H9 (cell line): ENCODE measurements at regions not wholly inside any gene's neighbourhood (a gene's known extent, or its start where the extent isn't known, plus 50 kb on each side); places are given as distances from the start of the nearest gene placed in this dataset.

Source experiments
- DNase-seq: peaks from one replicate; pipeline ENCODE4 v3.0.0-alpha.2; 2017
- H2AFZ ChIP-seq: one replicate; pipeline ENCODE4 v1.6.1; 2013; ENCODE audit warnings: mild to moderate bottlenecking, low read length, control low read depth, moderate library complexity
- H2AK5ac ChIP-seq: 2 replicates; pipeline ENCODE4 v1.6.1; 2013; ENCODE audit warnings: low read length, control low read depth, mixed read lengths; ENCODE audit not compliant: insufficient read length
- H2BK120ac ChIP-seq: one replicate; pipeline ENCODE4 v1.6.1; 2013; ENCODE audit warnings: low read depth, mild to moderate bottlenecking, low read length, control low read depth, inconsistent platforms; ENCODE audit not compliant: poor library complexity, severe bottlenecking
- H2BK12ac ChIP-seq: 2 replicates; pipeline ENCODE4 v1.6.1; 2013; ENCODE audit warnings: low read length, control low read depth, mixed read lengths, low read depth; ENCODE audit not compliant: insufficient read length
- H2BK15ac ChIP-seq: 2 replicates; pipeline ENCODE4 v1.6.1; 2013; ENCODE audit warnings: low read depth, low read length, control low read depth
- H2BK20ac ChIP-seq: one replicate; pipeline ENCODE4 v1.6.1; 2013; ENCODE audit warnings: low read depth, mild to moderate bottlenecking, low read length, control low read depth, inconsistent platforms; ENCODE audit not compliant: poor library complexity, severe bottlenecking
- H2BK5ac ChIP-seq: 2 replicates; pipeline ENCODE4 v1.6.1; 2013; ENCODE audit warnings: low read length, control low read depth, mixed read lengths; ENCODE audit not compliant: insufficient read length
- H3K14ac ChIP-seq: 2 replicates; pipeline ENCODE4 v1.6.1; 2013; ENCODE audit warnings: low read length, control low read depth; ENCODE audit not compliant: insufficient read depth
- H3K18ac ChIP-seq: 2 replicates; pipeline ENCODE4 v1.6.1; 2013; ENCODE audit warnings: low read depth, mild to moderate bottlenecking, mixed read lengths, low read length, control low read depth; ENCODE audit not compliant: insufficient read length
- H3K23ac ChIP-seq: 2 replicates; pipeline ENCODE4 v1.6.1; 2013; ENCODE audit warnings: low read length, control low read depth, mixed read lengths, low read depth; ENCODE audit not compliant: insufficient read length
- H3K23me2 ChIP-seq: 2 replicates; pipeline ENCODE4 v1.6.1; 2013; ENCODE audit warnings: low read depth, mild to moderate bottlenecking, mixed read lengths, low read length, control low read depth; ENCODE audit not compliant: insufficient read length, poor library complexity, severe bottlenecking
- H3K27ac ChIP-seq: 2 replicates; pipeline ENCODE4 v1.5.1; 2013; ENCODE audit warnings: low read length, control low read depth, mixed read lengths, low read depth; ENCODE audit not compliant: insufficient read length
- H3K27me3 ChIP-seq: 2 replicates; pipeline ENCODE4 v1.6.1; 2013; ENCODE audit warnings: low read length, control low read depth, inconsistent platforms; ENCODE audit not compliant: insufficient read depth
- H3K4ac ChIP-seq: 2 replicates; pipeline ENCODE4 v1.6.1; 2013; ENCODE audit warnings: low read depth, mild to moderate bottlenecking, control low read depth, inconsistent platforms, low read length, moderate library complexity
- H3K4me1 ChIP-seq: 2 replicates; pipeline ENCODE4 v1.6.1; 2013; ENCODE audit warnings: low read length, control low read depth, inconsistent platforms; ENCODE audit not compliant: insufficient read depth
- H3K4me2 ChIP-seq: 2 replicates; pipeline ENCODE4 v1.6.1; 2013; ENCODE audit warnings: low read length, control low read depth, mixed read lengths; ENCODE audit not compliant: insufficient read length, insufficient read depth
- H3K56ac ChIP-seq: 2 replicates; pipeline ENCODE4 v1.6.1; 2013; ENCODE audit warnings: low read depth, mild to moderate bottlenecking, mixed read lengths, low read length, control low read depth; ENCODE audit not compliant: insufficient read length
- H3K79me1 ChIP-seq: 2 replicates; pipeline ENCODE4 v1.6.1; 2013; ENCODE audit warnings: low read depth, mild to moderate bottlenecking, moderate library complexity, low read length, control low read depth, inconsistent platforms; ENCODE audit not compliant: insufficient read depth, poor library complexity, severe bottlenecking
- H3K79me2 ChIP-seq: 2 replicates; pipeline ENCODE4 v1.6.1; 2013; ENCODE audit warnings: low read length, control low read depth, inconsistent platforms; ENCODE audit not compliant: insufficient read depth
- H3K9ac ChIP-seq: 2 replicates; pipeline ENCODE4 v1.6.1; 2013; ENCODE audit warnings: low read length, control low read depth, mixed read lengths; ENCODE audit not compliant: insufficient read length; ENCODE audit errors: extremely low read depth
- H3K9me3 ChIP-seq: one replicate; pipeline ENCODE4 v1.6.1; 2013; ENCODE audit warnings: low read depth, low read length, inconsistent platforms; ENCODE audit not compliant: control insufficient read depth
- H3T11ph ChIP-seq: one replicate; pipeline ENCODE4 v1.6.1; 2013; ENCODE audit warnings: mild to moderate bottlenecking, low read length, control low read depth, inconsistent platforms
- H4K20me1 ChIP-seq: one replicate; pipeline ENCODE4 v1.6.1; 2013; ENCODE audit not compliant: control insufficient read depth, insufficient read length, insufficient read depth
- H4K5ac ChIP-seq: 2 replicates; pipeline ENCODE4 v1.6.1; 2013; ENCODE audit warnings: low read depth, mild to moderate bottlenecking, mixed read lengths, low read length, control low read depth; ENCODE audit not compliant: insufficient read length
- H4K8ac ChIP-seq: replicated peaks from 2 replicates; pipeline ENCODE4 v1.6.1; 2013; ENCODE audit warnings: low read length, control low read depth, mixed read lengths, low read depth; ENCODE audit not compliant: insufficient read length
- H4K91ac ChIP-seq: 2 replicates; pipeline ENCODE4 v1.6.1; 2013; ENCODE audit warnings: low read depth, mild to moderate bottlenecking, moderate library complexity, mixed read lengths, low read length, control low read depth; ENCODE audit not compliant: insufficient read length
- H3K27ac Mint-ChIP-seq, 3 experiments: 2 replicates in 2 of 3; 3 replicates in 1 of 3; pipeline ENCODE4 v1.8.0; 2020 to 2021; ENCODE audit warnings: mixed read lengths in 3 of 3, mild to moderate bottlenecking in 1 of 3, moderate library complexity in 1 of 3
- H3K27me3 Mint-ChIP-seq: 2 replicates; pipeline ENCODE4 v1.8.0; 2021; ENCODE audit warnings: low read depth, mild to moderate bottlenecking, moderate library complexity, mixed read lengths
- H3K36me3 Mint-ChIP-seq, 3 experiments: 2 replicates in 2 of 3; 3 replicates in 1 of 3; pipeline ENCODE4 v1.8.0; 2020 to 2021; ENCODE audit warnings: low read depth in 3 of 3, mixed read lengths in 3 of 3; ENCODE audit not compliant: insufficient read depth in 1 of 3
- H3K4me1 Mint-ChIP-seq, 2 experiments: 2 replicates each; pipeline ENCODE4 v1.8.0; 2020; ENCODE audit warnings: mixed read lengths in 2 of 2
- H3K4me3 Mint-ChIP-seq, 2 experiments: 2 replicates in 1 of 2; 3 replicates in 1 of 2; pipeline ENCODE4 v1.8.0; 2020 to 2021; ENCODE audit warnings: mild to moderate bottlenecking in 2 of 2, mixed read lengths in 2 of 2, moderate library complexity in 1 of 2
- H3K9me3 Mint-ChIP-seq, 2 experiments: 2 replicates in 1 of 2; 3 replicates in 1 of 2; pipeline ENCODE4 v1.8.0; 2020; ENCODE audit warnings: mild to moderate bottlenecking in 2 of 2, mixed read lengths in 2 of 2, moderate library complexity in 1 of 2
- WGBS: extraction: QIAGEN DNeasy Blood & Tissue Kit; methylation state at CpG from one replicate; pipeline ENCODE4 v1.1.7; 2013; ENCODE audit warnings: missing lambda C conversion rate, low lambda C conversion rate, mixed read lengths; ENCODE audit not compliant: insufficient read length; ENCODE audit errors: extremely low coverage; 5-methylcytosine and 5-hydroxymethylcytosine counted together
- TF ChIP-seq, protein P1 (sequence below): fragments of 200-600 bp; sonication (generic); conservative IDR thresholded peaks from 3 replicates; pipeline ENCODE4 v1.8.0; 2021; ENCODE audit warnings: antibody characterized with exemption, mild to moderate bottlenecking

DNA sequence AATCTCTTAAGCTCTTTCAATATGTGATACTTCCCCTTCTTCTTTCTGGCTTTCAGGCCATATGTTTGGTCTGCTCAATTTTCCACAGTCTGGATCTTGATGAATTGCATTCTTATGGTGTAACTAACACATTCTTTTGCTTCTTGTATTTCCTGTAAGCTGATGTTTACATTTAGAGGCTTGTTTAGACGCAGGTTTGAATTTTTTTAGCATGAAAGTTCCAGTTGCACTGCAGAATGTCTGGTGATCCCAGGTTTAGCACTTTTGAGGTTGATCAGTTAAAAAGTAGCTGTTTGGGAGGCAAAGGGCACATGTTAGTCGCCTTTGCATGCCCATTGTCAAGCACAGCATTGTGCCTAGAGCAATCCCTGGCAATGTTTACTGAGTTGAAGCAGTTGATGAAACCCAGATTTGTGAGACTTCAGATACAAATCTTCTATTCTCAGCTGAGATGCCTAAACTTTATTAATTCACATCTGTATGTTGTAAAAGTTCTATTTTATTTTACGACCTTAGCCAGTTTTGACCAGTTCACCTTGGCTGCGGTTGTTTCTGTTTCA is 59.6 kb upstream of the SPATA31C2 start:
- H3K9ac ChIP-seq: no peak overlapping the region
- H2BK20ac ChIP-seq: no peak overlapping the region
- no peaks in the 10 kb centered on the region for H3K27me3 ChIP-seq
- no peak overlapping the region for H3K4ac ChIP-seq
- no CpG with 5 or more reads among the region's 4 CpGs for WGBS
- DNase-seq: no peak
- no peak overlapping the region for H2BK120ac ChIP-seq
- no peaks in the 10 kb centered on the region for H3K79me1 ChIP-seq
- no peak overlapping the region for H3K18ac ChIP-seq
- no peak overlapping the region for H2BK5ac ChIP-seq
- H3K4me1 ChIP-seq: peaks cover 5% of the 10 kb centered on the region; the same call in 1 of the 2 replicates
- H3K14ac ChIP-seq: no peak overlapping the region
- H3K9me3 Mint-ChIP-seq: no peaks in the 10 kb centered on the region
- H2BK12ac ChIP-seq: no peak overlapping the region
- no peak overlapping the region for H4K91ac ChIP-seq
- H3K23me2 ChIP-seq: no peaks in the 10 kb centered on the region
- TF ChIP-seq, protein P1, sequence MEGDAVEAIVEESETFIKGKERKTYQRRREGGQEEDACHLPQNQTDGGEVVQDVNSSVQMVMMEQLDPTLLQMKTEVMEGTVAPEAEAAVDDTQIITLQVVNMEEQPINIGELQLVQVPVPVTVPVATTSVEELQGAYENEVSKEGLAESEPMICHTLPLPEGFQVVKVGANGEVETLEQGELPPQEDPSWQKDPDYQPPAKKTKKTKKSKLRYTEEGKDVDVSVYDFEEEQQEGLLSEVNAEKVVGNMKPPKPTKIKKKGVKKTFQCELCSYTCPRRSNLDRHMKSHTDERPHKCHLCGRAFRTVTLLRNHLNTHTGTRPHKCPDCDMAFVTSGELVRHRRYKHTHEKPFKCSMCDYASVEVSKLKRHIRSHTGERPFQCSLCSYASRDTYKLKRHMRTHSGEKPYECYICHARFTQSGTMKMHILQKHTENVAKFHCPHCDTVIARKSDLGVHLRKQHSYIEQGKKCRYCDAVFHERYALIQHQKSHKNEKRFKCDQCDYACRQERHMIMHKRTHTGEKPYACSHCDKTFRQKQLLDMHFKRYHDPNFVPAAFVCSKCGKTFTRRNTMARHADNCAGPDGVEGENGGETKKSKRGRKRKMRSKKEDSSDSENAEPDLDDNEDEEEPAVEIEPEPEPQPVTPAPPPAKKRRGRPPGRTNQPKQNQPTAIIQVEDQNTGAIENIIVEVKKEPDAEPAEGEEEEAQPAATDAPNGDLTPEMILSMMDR: no peak
- H2AK5ac ChIP-seq: no peak overlapping the region
- no peak overlapping the region for H3K23ac ChIP-seq
- H3K79me2 ChIP-seq: no peaks in the 10 kb centered on the region
- no peaks in the 10 kb centered on the region for H3K9me3 ChIP-seq
- H3K36me3 Mint-ChIP-seq: no peaks in the 10 kb centered on the region
- no peak overlapping the region for H3K4me2 ChIP-seq
- H3K27me3 Mint-ChIP-seq: no peaks in the 10 kb centered on the region
- no peak overlapping the region for H2AFZ ChIP-seq
- no peak overlapping the region for H3K27ac Mint-ChIP-seq
- H3K4me1 Mint-ChIP-seq: peaks cover 26 to 30% of the 10 kb centered on the region in 2 experiments
- H3K27ac ChIP-seq: no peak overlapping the region
- no peaks in the 10 kb centered on the region for H4K20me1 ChIP-seq
- H4K5ac ChIP-seq: no peak overlapping the region
- H3K56ac ChIP-seq: no peak overlapping the region
- H4K8ac ChIP-seq: no peak overlapping the region
- no peak overlapping the region for H3T11ph ChIP-seq
- no peak overlapping the region for H2BK15ac ChIP-seq
- no peak overlapping the region for H3K4me3 Mint-ChIP-seq
